Spleen (tissue), 11 donors: ENCODE measurements at regions not wholly inside any gene's neighbourhood (a gene's known extent, or its start where the extent isn't known, plus 50 kb on each side); places are given as distances from the start of the nearest gene placed in this dataset.
A peak's percentile ranks its signal among the peaks of the same experiment; 100 is the strongest.

Source experiments
- DNase-seq: peaks from one replicate; pipeline ENCODE4 v3.0.0-alpha.2; 2020
- H3K27ac ChIP-seq, 8 donors: fragments of 200-600 bp; sonication (generic) in 7 of 8; 1 replicate in 4 of 8; 2 replicates in 4 of 8; pipeline versions ENCODE4 v1.5.0 to v1.8.0; 2016 to 2021; ENCODE audit warnings: inconsistent platforms in 4 of 8, mild to moderate bottlenecking in 4 of 8, moderate library complexity in 1 of 8
- H3K27me3 ChIP-seq, 7 donors: fragments of 200-600 bp; sonication (generic) in 6 of 7; replicated peaks in 1 of 7; 1 replicate in 4 of 7; 2 replicates in 3 of 7; pipeline versions ENCODE4 v1.5.0 to v1.8.0; 2016 to 2021; ENCODE audit warnings: inconsistent platforms in 3 of 7, mild to moderate bottlenecking in 1 of 7
- H3K36me3 ChIP-seq, 6 donors: fragments of 200-600 bp; sonication (generic) in 5 of 6; 1 replicate in 4 of 6; 2 replicates in 2 of 6; pipeline versions ENCODE4 v1.5.0 to v1.8.0; 2016 to 2021; ENCODE audit warnings: inconsistent platforms in 2 of 6
- H3K4me1 ChIP-seq, 6 donors: fragments of 200-600 bp; sonication (generic) in 5 of 6; 1 replicate in 3 of 6; 2 replicates in 3 of 6; pipeline versions ENCODE4 v1.5.0 to v1.8.0; 2016 to 2021; ENCODE audit warnings: inconsistent platforms in 3 of 6
- H3K4me3 ChIP-seq, 8 donors: fragments of 200-600 bp; sonication (generic) in 7 of 8; 1 replicate in 4 of 8; 2 replicates in 4 of 8; pipeline versions ENCODE4 v1.5.0 to v1.8.0; 2016 to 2021; ENCODE audit warnings: inconsistent platforms in 4 of 8, mild to moderate bottlenecking in 4 of 8, moderate library complexity in 2 of 8
- H3K9me3 ChIP-seq, 8 donors: fragments of 200-600 bp; sonication (generic) in 7 of 8; 1 replicate in 4 of 8; 2 replicates in 4 of 8; pipeline versions ENCODE4 v1.5.0 to v1.8.0; 2016 to 2021; ENCODE audit warnings: inconsistent platforms in 4 of 8
- POLR2A ChIP-seq, 3 donors: fragments of 450-650 bp; IDR thresholded peaks; one replicate each; pipeline ENCODE4 v1.5.1; 2017; ENCODE audit warnings: antibody characterized with exemption in 3 of 3, mild to moderate bottlenecking in 1 of 3
- POLR2AphosphoS5 ChIP-seq, 3 donors: sonication (generic); formaldehyde crosslinking; IDR thresholded peaks; one replicate each; pipeline ENCODE4 v1.5.1; 2017; ENCODE audit warnings: antibody characterized with exemption in 3 of 3
- WGBS, 5 donors: extraction: QIAGEN DNeasy Blood & Tissue Kit in 3 of 5; methylation state at CpG; one replicate each; pipeline versions ENCODE4 v1.1.5 to v1.1.7; 2013 to 2018; 5-methylcytosine and 5-hydroxymethylcytosine counted together
- intact Hi-C: fragments of 100-400 bp; cut with DNase I; formaldehyde crosslinking; loops from one replicate; pipeline ENCODE4 v1.15.0; 2023; ENCODE audit warnings: low total_unique reads
- TF ChIP-seq, protein P1 (sequence below), 11 experiments: fragments of 200-600 bp in 7 of 11; fragments of 450-650 bp in 4 of 11; sonication (generic) in 4 of 11; IDR thresholded peaks in 8 of 11; conservative IDR thresholded peaks in 3 of 11; 1 replicate in 7 of 11; 2 replicates in 4 of 11; pipeline versions ENCODE4 v1.4.0 to v1.8.0; 2016 to 2021; ENCODE audit warnings: antibody characterized with exemption in 11 of 11, inconsistent platforms in 4 of 11, mild to moderate bottlenecking in 1 of 11
- donor health status: healthy with polysubstance abuse.
- donor health status: DM: no; HTN: no; CAD: no; lungs with moderate emphysema.
- donor health status: DM: no; HTN: no; CAD: no.
- donor health status: Bipolar disorder and iron deficiency.
- donor health status: healthy.
- donor health status: DM: no; HTN: no; CAD: no.
- donor health status: DM: yes; HTN: yes; CAD: no.

DNA sequence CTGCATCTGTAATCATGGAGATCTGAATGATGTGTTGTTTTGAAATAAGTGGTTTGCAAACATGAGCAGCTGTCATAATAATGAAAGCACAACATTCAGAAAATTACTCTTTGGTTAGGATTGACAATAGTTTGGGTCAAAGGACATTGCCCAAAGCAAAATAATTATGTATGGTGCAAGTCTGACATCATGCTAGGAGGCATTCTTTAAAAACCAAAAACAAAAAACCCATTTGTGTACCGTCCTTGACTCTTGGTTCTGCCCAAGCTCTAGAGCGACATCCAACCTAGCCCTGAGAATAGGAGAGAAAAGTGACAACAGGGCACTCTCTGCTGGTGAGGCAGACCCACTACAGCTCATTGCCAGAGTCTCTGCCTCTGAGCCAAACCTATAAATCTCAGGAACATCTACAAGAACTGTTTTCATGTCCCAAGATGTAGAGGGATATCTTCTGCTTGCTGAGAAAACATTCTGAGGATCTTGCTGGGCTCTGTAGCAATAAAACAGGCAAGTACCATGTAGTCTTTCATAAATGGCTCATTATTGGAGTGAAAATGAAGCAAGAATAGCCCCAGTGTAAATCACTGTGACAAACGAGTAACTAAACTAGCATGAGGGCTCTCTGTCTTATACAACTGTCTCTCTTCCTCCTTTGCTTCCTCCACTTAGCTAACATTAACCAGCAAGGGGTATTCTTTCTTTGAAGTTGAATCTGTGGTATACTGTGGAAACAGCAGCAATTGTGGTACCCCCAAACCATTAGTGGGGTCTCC lies 266.8 kb upstream of the CXCR4 start:
- H3K27me3 ChIP-seq: no peaks in the 10 kb centered on the region
- peak overlapping the region in 1 of 8 donors; percentile 30 for H3K4me3 ChIP-seq
- 12 to 30% (median 21%) methylated on average over 3 of the region's 3 CpGs for WGBS, 5 donors
- no peaks in the 10 kb centered on the region for H3K9me3 ChIP-seq
- DNase-seq: no peak
- H3K36me3 ChIP-seq: no peaks in the 10 kb centered on the region
- intact Hi-C loops: loop anchor here (5.0 kb wide), 1 partner anchor 467 kb away; no protein-coding TSS in a partner anchor
- H3K27ac ChIP-seq: peak overlapping the region in 1 of 8 donors; percentile 13
- TF ChIP-seq POLR2A (IDR thresholded peaks at IDR 0.05): no peak
- peak in 1 of 3 donors; percentile 55 for TF ChIP-seq POLR2AphosphoS5 (IDR thresholded peaks at IDR 0.05)
- TF ChIP-seq, protein P1, sequence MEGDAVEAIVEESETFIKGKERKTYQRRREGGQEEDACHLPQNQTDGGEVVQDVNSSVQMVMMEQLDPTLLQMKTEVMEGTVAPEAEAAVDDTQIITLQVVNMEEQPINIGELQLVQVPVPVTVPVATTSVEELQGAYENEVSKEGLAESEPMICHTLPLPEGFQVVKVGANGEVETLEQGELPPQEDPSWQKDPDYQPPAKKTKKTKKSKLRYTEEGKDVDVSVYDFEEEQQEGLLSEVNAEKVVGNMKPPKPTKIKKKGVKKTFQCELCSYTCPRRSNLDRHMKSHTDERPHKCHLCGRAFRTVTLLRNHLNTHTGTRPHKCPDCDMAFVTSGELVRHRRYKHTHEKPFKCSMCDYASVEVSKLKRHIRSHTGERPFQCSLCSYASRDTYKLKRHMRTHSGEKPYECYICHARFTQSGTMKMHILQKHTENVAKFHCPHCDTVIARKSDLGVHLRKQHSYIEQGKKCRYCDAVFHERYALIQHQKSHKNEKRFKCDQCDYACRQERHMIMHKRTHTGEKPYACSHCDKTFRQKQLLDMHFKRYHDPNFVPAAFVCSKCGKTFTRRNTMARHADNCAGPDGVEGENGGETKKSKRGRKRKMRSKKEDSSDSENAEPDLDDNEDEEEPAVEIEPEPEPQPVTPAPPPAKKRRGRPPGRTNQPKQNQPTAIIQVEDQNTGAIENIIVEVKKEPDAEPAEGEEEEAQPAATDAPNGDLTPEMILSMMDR (IDR thresholded peaks at IDR 0.05 in 8 of 11, conservative IDR thresholded peaks at IDR 0.05 in 3 of 11): peak; percentile 55 to 86 (median 80)
- H3K4me1 ChIP-seq: peaks cover 0 to 43% (median 27%) of the 10 kb centered on the region in 6 donors

DNA sequence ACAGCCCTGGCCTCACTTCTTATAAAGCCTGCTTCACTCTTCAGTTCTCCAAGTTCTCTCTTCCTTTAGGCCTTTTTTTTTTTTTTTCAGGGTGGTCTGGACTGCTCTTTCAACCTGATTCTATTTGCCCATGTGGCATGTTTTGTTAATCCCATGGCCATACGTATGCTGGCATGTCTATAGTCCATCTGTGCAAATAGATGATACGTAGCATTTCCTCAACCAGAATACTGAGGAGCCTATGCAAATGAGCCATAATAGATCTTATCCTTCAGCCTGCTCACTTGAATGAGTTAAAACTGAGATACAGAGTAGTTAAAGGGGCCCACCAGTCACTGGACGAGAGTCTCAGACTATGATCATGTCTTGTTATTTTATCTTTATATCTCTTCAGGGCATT lies 265.2 kb upstream of the CXCR4 start:
- Histone ChIP-seq H3K36me3 (no peaks in the 10 kb centered on the region), H3K9me3 (no peaks in the 10 kb centered on the region), H3K4me3 (peak overlapping the region in 1 of 8 donors; percentile 47), H3K27ac (peak overlapping the region in 7 of 8 donors; percentile 55 to 86 (median 75)), H3K27me3 (no peaks in the 10 kb centered on the region), H3K4me1 (peaks cover 4 to 54% (median 34%) of the 10 kb centered on the region in 6 donors)
- WGBS, 5 donors: 68 to 79% (median 76%) methylated on average over 3 of the region's 3 CpGs
- intact Hi-C loops: loop anchor here (5.0 kb wide), 1 partner anchor 466 kb away; no protein-coding TSS in a partner anchor
- no peak for DNase-seq
- no peak for TF ChIP-seq POLR2A (IDR thresholded peaks at IDR 0.05)
- no peak for TF ChIP-seq POLR2AphosphoS5 (IDR thresholded peaks at IDR 0.05)
- TF ChIP-seq, protein P1 (IDR thresholded peaks at IDR 0.05 in 8 of 11, conservative IDR thresholded peaks at IDR 0.05 in 3 of 11): no peak

DNA sequence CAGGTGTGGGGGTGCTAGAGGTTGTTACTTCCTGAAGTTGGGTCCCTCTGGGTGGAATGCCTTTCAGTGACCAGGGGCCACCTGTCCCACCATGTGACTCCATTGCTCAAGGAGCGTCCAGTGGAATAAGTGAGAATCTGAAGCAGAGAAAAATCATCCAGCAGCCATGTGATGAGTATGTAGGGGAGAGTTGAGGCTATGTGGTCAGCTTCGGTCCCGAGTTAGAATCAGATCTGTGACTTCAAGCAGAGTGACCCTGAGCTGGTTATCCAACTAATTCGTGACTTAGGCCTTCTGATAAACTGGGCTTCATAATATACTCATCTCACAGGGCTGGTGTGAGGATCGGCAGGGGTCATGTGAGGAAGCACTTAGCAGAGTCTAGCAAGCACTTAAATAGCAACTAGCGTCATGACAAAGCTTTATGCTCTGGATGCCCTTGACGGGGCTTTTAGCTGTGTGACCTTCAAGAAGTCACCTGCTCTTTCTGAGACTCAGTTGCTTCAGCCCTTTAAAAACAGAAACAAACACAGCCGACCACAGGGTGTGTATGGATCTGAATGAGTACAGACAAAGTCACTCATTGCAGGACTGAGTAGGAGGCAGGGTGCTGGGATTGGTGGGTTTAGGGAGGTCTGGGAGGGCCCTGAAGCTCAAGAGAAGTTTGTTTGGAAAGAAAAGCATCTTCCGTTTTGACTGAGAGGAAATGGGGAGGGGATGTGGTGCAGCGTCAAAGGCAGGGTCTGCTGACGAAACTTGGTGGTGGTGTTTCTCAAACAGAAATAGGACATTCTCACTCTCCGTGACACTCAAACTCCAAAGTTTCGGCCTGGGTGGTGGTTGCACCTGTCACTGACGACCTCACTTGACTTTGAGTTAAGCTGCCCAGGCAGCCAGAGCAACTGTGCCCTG lies 264.0 kb upstream of the CXCR4 start:
- Histone ChIP-seq H3K36me3 (no peaks in the 10 kb centered on the region), H3K4me3 (peak overlapping the region in 1 of 8 donors; percentile 47), H3K9me3 (no peaks in the 10 kb centered on the region), H3K4me1 (peaks cover 8 to 66% (median 45%) of the 10 kb centered on the region in 6 donors), H3K27ac (peak overlapping the region; percentile 5 to 86 (median 72)), H3K27me3 (no peaks in the 10 kb centered on the region)
- WGBS, 5 donors: 33 to 41% (median 37%) methylated on average over 14 of the region's 14 CpGs
- intact Hi-C loops: loop anchor here (5.0 kb wide), 1 partner anchor 465 kb away; no protein-coding TSS in a partner anchor
- DNase-seq: peak; percentile 84
- TF ChIP-seq POLR2A (IDR thresholded peaks at IDR 0.05) (no peak), POLR2AphosphoS5 (IDR thresholded peaks at IDR 0.05) (peak in 2 of 3 donors; percentile 67 to 92)
- TF ChIP-seq, protein P1 (IDR thresholded peaks at IDR 0.05 in 8 of 11, conservative IDR thresholded peaks at IDR 0.05 in 3 of 11): no peak
